Heart left ventricle (tissue), 16 donors: ENCODE measurements at regions not wholly inside any gene's neighbourhood (a gene's known extent, or its start where the extent isn't known, plus 50 kb on each side); places are given as distances from the start of the nearest gene placed in this dataset.
A peak's percentile ranks its signal among the peaks of the same experiment; 100 is the strongest.

Experiments used
- ATAC-seq, 4 donors: fragments of 200-7000 bp; cut with Tn5 transposase; one replicate each; pipeline ENCODE4 v1.9.1; 2020 to 2022; ENCODE audit warnings: moderate library complexity in 4 of 4, mild to moderate bottlenecking in 3 of 4, moderate number of reproducible peaks in 1 of 4
- DNase-seq, 5 donors: peaks; one replicate each; pipeline ENCODE4 v3.0.0-alpha.2; 2020
- H3K27ac ChIP-seq, 12 donors: fragments of 200-600 bp; sonication (generic) in 4 of 12; one replicate each; pipeline versions ENCODE4 v1.5.0 to v1.8.0; 2016 to 2022; ENCODE audit warnings: mild to moderate bottlenecking in 2 of 12
- H3K27me3 ChIP-seq, 9 donors: fragments of 200-600 bp; sonication (generic) in 2 of 9; one replicate each; pipeline versions ENCODE4 v1.5.1 to v1.8.0; 2016 to 2022; ENCODE audit warnings: mild to moderate bottlenecking in 3 of 9
- H3K36me3 ChIP-seq, 9 donors: fragments of 200-600 bp; sonication (generic) in 2 of 9; one replicate each; pipeline versions ENCODE4 v1.5.0 to v1.8.0; 2018 to 2022; ENCODE audit warnings: mild to moderate bottlenecking in 2 of 9
- H3K4me1 ChIP-seq, 12 donors: fragments of 200-600 bp; sonication (generic) in 4 of 12; one replicate each; pipeline versions ENCODE4 v1.5.0 to v1.8.0; 2016 to 2022; ENCODE audit warnings: mild to moderate bottlenecking in 3 of 12
- H3K4me3 ChIP-seq, 12 donors: fragments of 200-600 bp; sonication (generic) in 4 of 12; one replicate each; pipeline versions ENCODE4 v1.5.0 to v1.8.0; 2017 to 2022; ENCODE audit warnings: mild to moderate bottlenecking in 9 of 12, moderate library complexity in 4 of 12
- H3K9me3 ChIP-seq, 12 donors: fragments of 200-600 bp; sonication (generic) in 4 of 12; one replicate each; pipeline versions ENCODE4 v1.5.0 to v1.8.0; 2016 to 2022; ENCODE audit warnings: mild to moderate bottlenecking in 1 of 12
- CTCF ChIP-seq, 12 donors: fragments of 200-600 bp; sonication (generic) in 4 of 12; IDR thresholded peaks; one replicate each; pipeline versions ENCODE4 v1.5.0 to v1.8.0; 2018 to 2022; ENCODE audit warnings: antibody characterized with exemption in 12 of 12, mild to moderate bottlenecking in 5 of 12
- POLR2A ChIP-seq, 2 donors: fragments of 450-650 bp; IDR thresholded peaks; one replicate each; pipeline ENCODE4 v1.6.1; 2017; ENCODE audit warnings: antibody characterized with exemption in 2 of 2, mild to moderate bottlenecking in 2 of 2, moderate library complexity in 2 of 2
- WGBS, 4 donors: extraction: QIAGEN DNeasy Blood & Tissue Kit in 2 of 4; methylation state at CpG; one replicate each; pipeline versions ENCODE4 v1.1.5 to v1.1.7; 2013 to 2018; 5-methylcytosine and 5-hydroxymethylcytosine counted together
- intact Hi-C, 10 donors: fragments of 100-400 bp; cut with DNase I; formaldehyde crosslinking; loops; one replicate each; pipeline versions ENCODE4 v1.11.1 to v1.14.2; 2022
- donor health status: ischemic (EF 13 %, LVEDD 7.1; RV severe dilation, severe dysfunction).
- donor health status: healthy with polysubstance abuse.
- donor health status: DM: no; HTN: yes; CAD: no.
- donor health status: DM: no; HTN: no; CAD: no.
- donor health status: ischemic (EF 25% LVEDD 6.9; RV normal size, moderate dysfunction).
- donor health status: ischemic (EF 25% LVEDD 5.7; RV mildly dilated, moderate dysfunction).
- donor health status: healthy.
- donor health status: DM: yes; HTN: yes; CAD: no.
- donor health status: ischemic (EF 35%, LVEDD 5.7; RV mildly dilated, moderate dysfunction).
- donor health status: nonischemic (EF 11% LVEDD 7.7; RV severe dilation, severe dysfunction).
- donor health status: DM: yes; HTN: yes; CAD: no.
- donor health status: PGD.
- donor health status: ischemic (EF 29% LVEDD 5.4; RV normal size, mild dysfunction).
- donor health status: nonischemic (EF 23%, LVEDD 6.1; RV moderate dilation, normal function).

- no peaks in the 10 kb centered on the region for H3K27me3 ChIP-seq
- TF ChIP-seq CTCF (IDR thresholded peaks at IDR 0.05) (peak in 2 of 12 donors; percentile 19 to 21), POLR2A (IDR thresholded peaks at IDR 0.05) (no peak)
- H3K9me3 ChIP-seq, result peaks cover 0 to 27% (median 6%) of the 10 kb centered on the region in 12 donors
- WGBS, 4 donors, result 82 to 92% (median 84%) methylated on average over 2 of the region's 2 CpGs
- H3K36me3 ChIP-seq, result no peaks in the 10 kb centered on the region
- H3K4me3 ChIP-seq, result no peak overlapping the region
- peaks cover 0 to 3% (median 0%) of the 10 kb centered on the region in 12 donors for H3K4me1 ChIP-seq
- intact Hi-C loops, result loop anchor here in 1 of 10 donors (10.0 kb wide), 1 partner anchor 220 kb away; no protein-coding TSS in a partner anchor
- DNase-seq (no peak), ATAC-seq (no peak)
- no peak overlapping the region for H3K27ac ChIP-seq
Measured at GRCh38 chr4:123994917-123995316, 598.3 kb downstream of the SPRY1 start.

- H3K27ac ChIP-seq, result no peak overlapping the region
- no peak for ATAC-seq
- 47 to 80% (median 73%) methylated on average over 2 of the region's 2 CpGs for WGBS, 4 donors
- no peak for DNase-seq
- intact Hi-C loops, result loop anchor here in 1 of 10 donors (10.0 kb wide), 1 partner anchor 221 kb away; no protein-coding TSS in a partner anchor
- peaks cover 0 to 3% (median 0%) of the 10 kb centered on the region in 12 donors for H3K4me1 ChIP-seq
- H3K9me3 ChIP-seq, result peaks cover 0 to 27% (median 6%) of the 10 kb centered on the region in 12 donors
- no peak overlapping the region for H3K4me3 ChIP-seq
- TF ChIP-seq POLR2A (IDR thresholded peaks at IDR 0.05), result no peak
- TF ChIP-seq CTCF (IDR thresholded peaks at IDR 0.05), result no peak
- no peaks in the 10 kb centered on the region for H3K27me3 ChIP-seq
- no peaks in the 10 kb centered on the region for H3K36me3 ChIP-seq
Measured at GRCh38 chr4:123995936-123996335, 599.3 kb downstream of the SPRY1 start.

- peak in 1 of 12 donors; percentile 37 for TF ChIP-seq CTCF (IDR thresholded peaks at IDR 0.05)
- TF ChIP-seq POLR2A (IDR thresholded peaks at IDR 0.05), result no peak
- Histone ChIP-seq H3K4me3 (no peak overlapping the region), H3K36me3 (no peaks in the 10 kb centered on the region), H3K27ac (peak overlapping the region in 3 of 12 donors; percentile 2 to 42 (median 7)), H3K9me3 (peaks cover 0 to 21% (median 5%) of the 10 kb centered on the region in 12 donors), H3K4me1 (peaks cover 0 to 3% (median 0%) of the 10 kb centered on the region in 12 donors), H3K27me3 (no peaks in the 10 kb centered on the region)
- intact Hi-C loops, result loop anchor here in 1 of 10 donors (10.0 kb wide), 1 partner anchor 222 kb away; no protein-coding TSS in a partner anchor
- 89 to 95% (median 93%) methylated on average over 3 of the region's 3 CpGs for WGBS, 4 donors
- peak in 1 of 5 donors; percentile 30 for DNase-seq
- ATAC-seq, result peak in 1 of 4 donors; percentile 59
Measured at GRCh38 chr4:123996718-123997510, 600.3 kb downstream of the SPRY1 start.

- Histone ChIP-seq H3K27me3 (no peaks in the 10 kb centered on the region), H3K4me1 (peaks cover 0 to 3% (median 0%) of the 10 kb centered on the region in 12 donors), H3K4me3 (no peak overlapping the region), H3K36me3 (no peaks in the 10 kb centered on the region), H3K27ac (peak overlapping the region in 2 of 12 donors; percentile 7 to 42), H3K9me3 (peaks cover 0 to 11% (median 0%) of the 10 kb centered on the region in 12 donors)
- WGBS, 4 donors, result 37 to 85% (median 62%) methylated on average over 1 of the region's 1 CpG
- ATAC-seq (peak in 3 of 4 donors; percentile 45 to 79 (median 56)), DNase-seq (peak in 1 of 5 donors; percentile 30)
- TF ChIP-seq POLR2A (IDR thresholded peaks at IDR 0.05) (no peak), CTCF (IDR thresholded peaks at IDR 0.05) (no peak)
- intact Hi-C loops, result loop anchor here in 1 of 10 donors (10.0 kb wide), 1 partner anchor 223 kb away; no protein-coding TSS in a partner anchor
Measured at GRCh38 chr4:123997776-123998449, 601.3 kb downstream of the SPRY1 start.
